Kidney epithelial cell (primary cell): ENCODE measurements at regions not wholly inside any gene's neighbourhood (a gene's known extent, or its start where the extent isn't known, plus 50 kb on each side); places are given as distances from the start of the nearest gene placed in this dataset.

ENCODE experiments used
- DNase-seq: peaks from one replicate; pipeline ENCODE4 v3.0.0-alpha.2; 2010; ENCODE audit warnings: low read depth
- H3K27me3 ChIP-seq: 2 replicates; pipeline ENCODE4 v1.6.0; 2011; ENCODE audit warnings: low read length; ENCODE audit not compliant: control insufficient read depth, insufficient read depth
- H3K36me3 ChIP-seq: 2 replicates; pipeline ENCODE4 v1.5.1; 2011; ENCODE audit warnings: low read length; ENCODE audit not compliant: control insufficient read depth, insufficient read depth
- H3K4me3 ChIP-seq: 2 replicates; pipeline ENCODE4 v1.5.1; 2011; ENCODE audit warnings: low read depth, mild to moderate bottlenecking, control low read depth, low read length
- CTCF ChIP-seq: IDR thresholded peaks from 2 replicates; pipeline ENCODE4 v1.5.1; 2011; ENCODE audit warnings: mild to moderate bottlenecking, moderate library complexity, low read length, control low read depth, inconsistent platforms; ENCODE audit not compliant: insufficient read depth, poor library complexity, severe bottlenecking

GRCh38 chr6:170228946-170229310 is 62.0 kb downstream of the DLL1 start:
- no peak for TF ChIP-seq CTCF
- DNase-seq, result no peak
- H3K36me3 ChIP-seq, result no peaks in the 10 kb centered on the region

DNA sequence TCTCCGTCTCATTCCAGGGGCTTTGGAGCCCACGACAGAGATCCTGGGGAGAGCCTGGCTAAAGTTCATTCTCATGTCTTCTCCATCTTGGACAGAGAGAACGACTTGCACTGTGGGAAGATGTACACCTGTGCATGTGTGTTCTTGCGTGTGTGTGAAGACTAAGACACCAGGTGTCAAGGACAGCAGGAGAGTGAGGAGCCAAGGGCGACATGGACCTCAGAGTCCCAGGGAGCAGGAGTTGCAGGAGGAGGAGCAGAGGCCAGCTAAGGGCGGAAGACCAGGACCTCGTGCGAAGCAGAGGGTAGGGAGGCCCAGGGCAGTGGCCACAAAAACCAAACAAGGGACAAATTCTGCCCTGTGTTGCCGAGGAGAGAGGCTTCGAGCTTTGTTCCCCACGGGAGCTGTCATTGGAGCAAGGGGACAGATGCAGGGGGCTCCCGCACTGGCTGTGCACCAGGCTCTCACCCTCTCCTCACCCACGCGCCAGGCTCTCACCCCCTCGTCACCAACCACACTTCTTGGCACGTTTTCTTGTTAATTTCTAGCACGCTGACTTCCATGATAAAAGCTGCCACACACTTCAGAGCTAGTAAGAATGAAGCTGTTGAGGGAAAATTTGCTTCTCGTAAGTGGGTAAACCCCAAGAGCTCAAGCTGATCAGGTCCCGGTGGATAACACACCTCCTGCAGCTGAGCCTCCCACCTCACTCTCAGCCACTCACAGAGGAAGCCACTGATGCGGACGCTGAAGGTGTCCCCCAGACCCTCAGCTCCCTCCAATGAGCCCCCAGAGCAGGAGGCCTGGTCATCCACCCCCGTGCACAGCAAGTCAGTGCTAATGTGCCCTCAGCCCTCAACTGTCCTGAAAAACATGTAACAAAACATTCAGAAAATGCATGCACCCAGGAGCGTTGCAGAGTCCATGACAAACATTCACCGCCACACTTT is 62.6 kb downstream of the DLL1 start:
- Histone ChIP-seq H3K4me3 (no peak overlapping the region), H3K36me3 (no peaks in the 10 kb centered on the region), H3K27me3 (peaks cover 4% of the 10 kb centered on the region)
- TF ChIP-seq CTCF, result no peak
- DNase-seq, result no peak

More at GRCh38 chr6:170228946-170229310, 62.0 kb downstream of the DLL1 start:
- Histone ChIP-seq H3K4me3 (no peak overlapping the region), H3K27me3 (peaks cover 4% of the 10 kb centered on the region)

DNA sequence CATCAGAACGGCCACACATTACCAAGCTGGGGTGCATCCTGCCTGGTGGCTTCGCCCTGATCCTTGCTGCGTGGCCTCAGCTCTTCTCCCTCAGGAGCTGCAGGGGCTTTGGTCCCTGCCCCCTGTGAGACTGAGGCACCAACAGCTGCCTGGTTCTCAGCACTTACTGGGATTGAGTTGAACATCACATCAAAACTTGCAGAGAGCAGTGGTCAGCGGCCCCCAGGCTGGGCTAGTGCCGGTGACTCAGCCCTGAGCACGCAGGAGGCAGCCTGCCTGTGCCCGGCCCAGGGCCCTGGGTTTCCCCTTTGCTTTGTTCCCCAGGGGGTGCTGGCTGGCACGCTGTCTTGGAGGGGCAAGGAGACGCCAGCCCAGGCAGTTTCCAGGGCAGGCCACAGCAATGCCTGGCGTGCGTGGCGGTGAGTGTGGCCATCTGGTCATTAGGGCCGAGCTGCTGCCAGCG is 63.3 kb downstream of the DLL1 start:
- Histone ChIP-seq H3K4me3 (no peak overlapping the region), H3K36me3 (no peaks in the 10 kb centered on the region), H3K27me3 (peaks cover 4% of the 10 kb centered on the region)
- TF ChIP-seq CTCF, result no peak
- no peak for DNase-seq

- no peak for TF ChIP-seq CTCF
These were observed 64.2 kb downstream of the DLL1 start for GRCh38 chr6:170226647-170227046.

GRCh38 chr6:170225852-170226417 is 64.9 kb downstream of the DLL1 start:
- DNase-seq, result no peak
- no peak for TF ChIP-seq CTCF
- H3K36me3 ChIP-seq, result no peaks in the 10 kb centered on the region
- no peak overlapping the region for H3K4me3 ChIP-seq
- H3K27me3 ChIP-seq, result no peaks in the 10 kb centered on the region

More at GRCh38 chr6:170226647-170227046, 64.2 kb downstream of the DLL1 start:
- DNase-seq, result no peak
- Histone ChIP-seq H3K4me3 (no peak overlapping the region), H3K27me3 (no peaks in the 10 kb centered on the region), H3K36me3 (no peaks in the 10 kb centered on the region)
